B cell (primary cell): ENCODE measurements at regions not wholly inside any gene's neighbourhood (a gene's known extent, or its start where the extent isn't known, plus 50 kb on each side); places are given as distances from the start of the nearest gene placed in this dataset.

Source experiments
- CTCF ChIP-seq: fragments of 200-600 bp; IDR thresholded peaks from one replicate; pipeline ENCODE4 v1.8.0; 2022; ENCODE audit warnings: antibody characterized with exemption, mild to moderate bottlenecking
- EZH2 ChIP-seq: IDR thresholded peaks from 2 replicates; pipeline ENCODE4 v1.6.1; 2012; ENCODE audit warnings: borderline replicate concordance, low read depth, mild to moderate bottlenecking, moderate library complexity, low read length; ENCODE audit not compliant: insufficient read depth, poor library complexity, severe bottlenecking

DNA sequence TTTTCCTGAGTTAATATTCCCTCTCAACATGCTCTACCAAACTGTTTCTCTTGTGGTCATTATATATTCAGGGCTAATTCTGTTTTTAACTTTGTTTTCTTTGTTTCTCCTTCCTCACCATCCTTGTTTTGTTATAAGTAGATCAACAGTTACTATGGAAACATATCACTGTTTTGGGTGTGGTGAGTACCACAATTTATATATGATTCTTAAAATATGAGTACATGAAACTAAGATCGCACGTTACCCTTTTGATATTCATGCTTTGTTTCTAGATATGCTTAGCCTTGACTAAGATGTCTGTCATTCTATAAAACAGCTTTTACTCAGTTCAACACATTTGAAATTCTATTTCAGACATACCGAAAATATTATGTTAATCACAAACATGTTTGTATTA lies 232.3 kb upstream of the ITGA4 start:
- TF ChIP-seq CTCF (no peak), EZH2 (no peak)
